ENCODE measurements at regions not wholly inside any gene's neighbourhood (a gene's known extent, or its start where the extent isn't known, plus 50 kb on each side); places are given as distances from the start of the nearest gene placed in this dataset.
A peak's percentile ranks its signal among the peaks of the same experiment; 100 is the strongest.
"Not testable (repeated sequence)": the region's sequence is repeated elsewhere in the genome, so short reads cannot be mapped to it uniquely, and the experiment has no call there.

DNA sequence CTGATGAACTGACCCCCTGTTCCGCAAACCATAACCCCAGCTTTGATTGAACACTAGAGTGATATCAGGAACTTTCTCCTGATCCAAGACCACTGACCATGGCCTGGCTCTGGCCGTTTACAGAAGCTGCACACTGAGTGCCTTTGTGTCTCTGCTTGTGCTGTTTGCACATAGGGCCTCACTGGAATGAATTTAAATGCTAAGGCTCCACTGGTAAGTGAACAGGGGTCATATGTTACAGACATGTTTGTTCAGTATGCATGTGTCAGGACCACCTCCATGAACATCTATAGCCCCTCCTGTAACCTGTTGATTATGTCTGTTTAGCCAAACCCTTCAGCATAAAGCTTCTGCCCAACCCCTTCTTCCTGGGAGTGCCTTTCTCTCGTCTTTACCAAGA lies 1239.8 kb downstream of the TMEM121 start:
- H3K27me3 ChIP-seq (replicated peaks) = no peaks in the 10 kb centered on the region
- no peak for DNase-seq
- TF ChIP-seq, protein P1, sequence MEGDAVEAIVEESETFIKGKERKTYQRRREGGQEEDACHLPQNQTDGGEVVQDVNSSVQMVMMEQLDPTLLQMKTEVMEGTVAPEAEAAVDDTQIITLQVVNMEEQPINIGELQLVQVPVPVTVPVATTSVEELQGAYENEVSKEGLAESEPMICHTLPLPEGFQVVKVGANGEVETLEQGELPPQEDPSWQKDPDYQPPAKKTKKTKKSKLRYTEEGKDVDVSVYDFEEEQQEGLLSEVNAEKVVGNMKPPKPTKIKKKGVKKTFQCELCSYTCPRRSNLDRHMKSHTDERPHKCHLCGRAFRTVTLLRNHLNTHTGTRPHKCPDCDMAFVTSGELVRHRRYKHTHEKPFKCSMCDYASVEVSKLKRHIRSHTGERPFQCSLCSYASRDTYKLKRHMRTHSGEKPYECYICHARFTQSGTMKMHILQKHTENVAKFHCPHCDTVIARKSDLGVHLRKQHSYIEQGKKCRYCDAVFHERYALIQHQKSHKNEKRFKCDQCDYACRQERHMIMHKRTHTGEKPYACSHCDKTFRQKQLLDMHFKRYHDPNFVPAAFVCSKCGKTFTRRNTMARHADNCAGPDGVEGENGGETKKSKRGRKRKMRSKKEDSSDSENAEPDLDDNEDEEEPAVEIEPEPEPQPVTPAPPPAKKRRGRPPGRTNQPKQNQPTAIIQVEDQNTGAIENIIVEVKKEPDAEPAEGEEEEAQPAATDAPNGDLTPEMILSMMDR (IDR thresholded peaks at IDR 0.05; ENCODE audit: low read depth, low read length, missing control alignments) = no peak
- in situ Hi-C loops (cut with HindIII; ENCODE audit: low pct_ligation_motif_present, low sequenced_read_pairs) = no loop called here
- no peak overlapping the region for H3K4me3 ChIP-seq (ENCODE audit: low read depth, low read length)
- H3K27ac ChIP-seq = no peak overlapping the region
- no peaks in the 10 kb centered on the region for H3K36me3 ChIP-seq (replicated peaks)

DNA sequence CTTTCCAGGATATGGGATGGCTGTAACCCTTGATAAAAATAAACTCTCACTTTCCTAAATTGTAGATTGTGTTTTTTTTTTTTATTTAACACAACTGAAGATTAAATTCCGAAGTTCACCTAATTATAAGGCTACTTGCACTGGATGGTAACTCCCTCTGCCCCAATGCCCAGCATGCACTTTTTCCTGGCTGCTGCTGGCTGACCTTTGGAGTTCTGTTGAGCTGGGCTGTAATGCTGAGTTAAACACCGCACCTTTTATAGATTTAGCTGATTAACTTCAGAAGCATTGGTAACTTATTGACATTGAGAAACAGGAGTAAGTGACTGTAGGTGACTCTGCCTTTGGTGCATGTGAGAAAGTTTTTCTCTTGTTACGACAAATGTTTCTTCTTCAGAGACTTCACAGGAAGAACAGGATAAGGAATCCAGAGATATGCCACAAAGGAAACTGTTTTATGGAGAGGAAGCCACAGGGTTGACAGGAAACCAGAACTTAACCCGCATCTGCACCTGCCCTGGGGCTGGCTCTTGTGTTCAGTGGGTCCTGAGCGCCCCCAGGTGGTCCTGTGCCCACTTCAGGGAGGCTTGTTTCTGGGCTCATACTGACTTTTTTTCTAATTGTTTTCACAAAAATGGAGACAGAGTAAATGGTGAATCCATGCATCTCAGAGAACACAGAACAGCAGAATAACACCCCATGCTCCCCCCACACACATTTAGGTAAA lies 1240.3 kb downstream of the TMEM121 start:
- H3K4me3 ChIP-seq (ENCODE audit: low read depth, low read length); H3K36me3 ChIP-seq (replicated peaks); H3K27me3 ChIP-seq (replicated peaks); in situ Hi-C loops (cut with HindIII; ENCODE audit: low pct_ligation_motif_present, low sequenced_read_pairs); H3K27ac ChIP-seq; DNase-seq: not testable (repeated sequence)

DNA sequence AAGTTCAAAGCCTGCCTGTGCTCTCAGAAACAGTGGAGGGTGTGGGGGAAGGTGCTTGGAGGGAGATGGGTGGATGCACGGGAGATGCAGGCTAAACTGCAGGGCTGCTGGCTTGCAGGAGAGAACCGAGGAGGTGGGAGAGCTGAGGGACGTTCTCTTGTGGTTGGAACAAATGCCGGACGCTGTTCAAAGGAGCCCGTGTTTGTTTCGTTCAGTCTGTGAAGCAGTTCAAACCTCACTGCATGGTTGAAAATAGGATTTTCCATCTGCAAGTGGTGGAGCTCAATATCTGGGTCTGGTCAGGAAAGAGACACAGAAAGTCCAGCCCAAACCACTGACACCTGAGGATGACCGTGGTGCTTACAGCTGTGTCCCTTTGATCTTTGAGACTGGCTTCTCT lies 1241.8 kb downstream of the TMEM121 start:
- H3K4me3 ChIP-seq (ENCODE audit: low read depth, low read length); H3K27ac ChIP-seq; H3K27me3 ChIP-seq (replicated peaks); in situ Hi-C loops (cut with HindIII; ENCODE audit: low pct_ligation_motif_present, low sequenced_read_pairs); DNase-seq; H3K36me3 ChIP-seq (replicated peaks): not testable (repeated sequence)

DNA sequence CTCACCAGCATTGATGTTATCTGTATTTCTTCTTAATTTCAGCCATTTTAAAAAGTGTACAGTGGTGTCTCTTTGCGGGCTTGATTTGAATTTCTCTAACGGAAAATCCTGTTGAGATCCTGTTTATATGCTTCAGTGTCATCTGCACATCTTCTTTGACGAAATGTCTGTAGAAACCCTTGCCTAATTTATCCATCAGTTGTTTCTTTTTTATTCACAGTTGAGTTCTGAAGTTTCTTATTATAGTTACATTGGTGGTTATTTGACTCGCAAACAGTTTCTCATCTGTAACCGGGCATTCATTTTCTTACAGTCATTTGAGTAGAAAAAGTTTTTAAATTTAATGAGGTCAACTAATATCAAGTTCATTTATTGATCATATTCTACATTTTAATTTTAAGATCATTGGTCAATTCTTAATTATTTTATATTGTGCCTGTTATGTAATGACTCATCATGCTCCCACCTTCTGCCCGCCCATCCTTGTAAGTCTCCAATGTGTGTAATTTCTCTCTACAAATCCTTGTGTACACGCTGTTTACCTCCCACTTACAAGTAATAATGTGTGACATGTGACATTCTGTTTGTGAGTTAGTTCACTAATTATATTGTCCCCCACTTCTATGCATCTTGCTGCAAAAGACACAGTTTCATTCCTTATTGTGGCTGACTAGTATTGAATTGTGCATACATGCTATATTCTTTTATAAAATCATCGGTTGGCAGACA lies 1242.8 kb downstream of the TMEM121 start:
- DNase-seq; H3K4me3 ChIP-seq (ENCODE audit: low read depth, low read length); H3K36me3 ChIP-seq (replicated peaks); H3K27ac ChIP-seq; in situ Hi-C loops (cut with HindIII; ENCODE audit: low pct_ligation_motif_present, low sequenced_read_pairs); H3K27me3 ChIP-seq (replicated peaks): not testable (repeated sequence)

DNA sequence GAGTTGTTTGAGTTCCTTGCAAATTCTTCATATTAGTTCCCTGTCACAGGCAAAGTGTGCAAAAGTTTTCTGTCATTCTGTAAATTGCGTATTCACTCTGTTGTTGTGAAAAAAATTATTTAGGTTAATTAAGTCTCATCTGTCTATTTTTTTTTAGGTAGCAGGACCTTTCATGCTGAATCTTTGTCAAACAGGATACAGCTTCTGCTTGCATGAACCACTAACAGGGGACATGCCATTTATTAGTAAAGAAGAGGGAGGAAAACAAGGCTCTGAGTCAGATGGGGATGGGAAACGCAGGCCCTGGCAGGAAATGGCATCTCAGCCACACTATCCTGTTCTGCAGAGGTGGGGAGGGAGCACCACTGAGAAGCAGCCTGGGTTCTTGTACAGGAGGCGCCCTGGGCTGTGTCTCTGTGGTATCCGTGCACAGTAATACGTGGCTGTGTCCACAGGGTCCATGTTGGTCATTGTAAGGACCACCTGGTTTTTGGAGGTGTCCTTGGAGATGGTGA lies 1243.8 kb downstream of the TMEM121 start:
- H3K27ac ChIP-seq; DNase-seq; in situ Hi-C loops (cut with HindIII; ENCODE audit: low pct_ligation_motif_present, low sequenced_read_pairs); H3K27me3 ChIP-seq (replicated peaks); H3K36me3 ChIP-seq (replicated peaks); H3K4me3 ChIP-seq (ENCODE audit: low read depth, low read length): not testable (repeated sequence)

DNA sequence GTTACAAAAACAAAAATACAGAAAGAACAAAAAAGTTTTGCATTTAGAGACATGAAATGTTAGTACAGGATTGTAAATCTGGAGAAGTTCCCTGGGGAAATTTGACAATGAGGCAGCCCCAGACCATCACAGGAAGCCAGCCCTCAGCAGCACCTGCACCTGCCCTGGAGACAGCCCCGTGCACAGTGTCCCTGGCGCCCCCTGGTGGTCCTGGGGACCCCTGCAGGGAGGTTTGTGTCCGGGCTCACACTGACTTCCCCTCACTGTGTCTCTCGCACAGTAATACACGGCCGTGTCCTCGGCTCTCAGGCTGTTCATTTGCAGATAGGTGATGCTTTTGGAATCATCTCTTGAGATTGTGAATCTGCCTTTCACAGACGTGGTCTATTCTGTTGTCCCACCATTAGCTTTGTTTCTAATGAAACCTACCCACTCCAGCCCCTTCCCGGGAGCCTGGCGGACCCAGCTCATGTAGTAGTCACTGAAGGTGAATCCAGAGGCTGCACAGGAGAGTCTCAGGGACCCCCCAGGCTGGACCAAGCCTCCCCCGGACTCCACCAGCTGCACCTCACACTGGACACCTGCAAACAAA lies 1248.6 kb downstream of the TMEM121 start:
- H3K27me3 ChIP-seq (replicated peaks); H3K36me3 ChIP-seq (replicated peaks); H3K4me3 ChIP-seq (ENCODE audit: low read depth, low read length); DNase-seq; in situ Hi-C loops (cut with HindIII; ENCODE audit: low pct_ligation_motif_present, low sequenced_read_pairs); H3K27ac ChIP-seq: not testable (repeated sequence)
- TF ChIP-seq, protein P1 (IDR thresholded peaks at IDR 0.05; ENCODE audit: low read depth, low read length, missing control alignments) = peak; percentile 10

DNA sequence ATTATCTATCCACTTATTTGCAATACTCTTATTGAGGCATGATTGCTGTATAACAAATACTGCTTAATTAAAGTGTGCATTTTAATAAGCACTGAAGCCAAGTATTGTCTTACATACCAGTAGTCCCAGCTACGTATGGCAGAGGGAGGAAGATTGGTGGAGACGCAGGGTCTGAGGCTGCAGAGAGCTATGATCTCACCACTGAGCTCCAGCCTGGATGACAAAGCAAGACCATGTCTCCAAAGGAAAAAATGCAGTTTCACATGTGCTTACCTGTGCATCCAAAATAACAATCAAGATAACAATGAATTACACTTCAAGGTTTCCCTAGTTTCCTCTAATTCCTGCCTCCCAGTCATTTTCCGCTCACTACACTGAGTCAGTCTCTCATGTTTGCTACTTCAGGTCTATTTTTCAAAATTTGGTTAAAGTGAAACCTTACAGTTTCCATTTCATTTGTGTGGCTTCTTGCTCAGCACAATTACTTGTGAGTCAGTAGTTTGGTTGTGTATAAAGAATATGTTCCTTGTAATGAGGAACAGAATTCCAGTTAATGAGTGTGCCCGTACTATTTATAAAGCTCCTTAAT lies 1250.1 kb downstream of the TMEM121 start:
- H3K27me3 ChIP-seq (replicated peaks) = no peaks in the 10 kb centered on the region
- TF ChIP-seq, protein P1 (IDR thresholded peaks at IDR 0.05; ENCODE audit: low read depth, low read length, missing control alignments) = no peak
- in situ Hi-C loops (cut with HindIII; ENCODE audit: low pct_ligation_motif_present, low sequenced_read_pairs) = no loop called here
- no peak for DNase-seq
- H3K36me3 ChIP-seq (replicated peaks) = no peaks in the 10 kb centered on the region
- no peak overlapping the region for H3K27ac ChIP-seq
- no peak overlapping the region for H3K4me3 ChIP-seq (ENCODE audit: low read depth, low read length)

Data from brain microvascular endothelial cell (primary cell).